ENCODE measurements at regions not wholly inside any gene's neighbourhood (a gene's known extent, or its start where the extent isn't known, plus 50 kb on each side); places are given as distances from the start of the nearest gene placed in this dataset.

DNA sequence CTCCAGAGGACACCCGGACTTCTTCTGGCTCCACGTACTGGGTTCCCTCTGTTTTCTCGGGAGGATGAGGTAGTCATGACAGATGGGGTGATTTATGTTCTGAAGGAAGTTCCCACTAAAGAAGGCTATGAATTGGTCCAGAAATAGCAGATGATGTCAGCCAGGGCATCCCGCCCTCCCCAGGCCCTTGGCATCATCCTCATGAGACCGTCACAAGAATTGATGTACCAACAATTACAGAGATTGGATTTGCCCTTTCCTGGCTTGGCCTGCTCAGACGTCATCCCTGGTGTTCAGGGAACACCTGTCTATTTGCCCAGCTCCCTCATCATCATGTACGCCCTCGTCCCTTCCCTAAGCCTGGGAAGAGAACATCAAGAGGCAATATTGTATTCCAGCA lies 102.8 kb upstream of the CCL1 start:
- 42 to 60% methylated on average over 3 to 5 of the region's 8 CpGs for WGBS, 2 donors (ENCODE audit: low coverage in 1 of 2)
- Histone ChIP-seq H3K27me3 (peaks cover 60% of the 10 kb centered on the region), H3K36me3 (no peaks in the 10 kb centered on the region), H3K4me1 (no peaks in the 10 kb centered on the region), H3K4me3 (no peak overlapping the region), H3K9me3 (no peaks in the 10 kb centered on the region), H3K27ac (no peak overlapping the region)
- TF ChIP-seq EP300 (IDR thresholded peaks at IDR 0.05): no peak
- no peak for TF ChIP-seq POLR2A (IDR thresholded peaks at IDR 0.05)
- no peak for TF ChIP-seq POLR2AphosphoS5 (IDR thresholded peaks at IDR 0.05)
- TF ChIP-seq, protein P1, sequence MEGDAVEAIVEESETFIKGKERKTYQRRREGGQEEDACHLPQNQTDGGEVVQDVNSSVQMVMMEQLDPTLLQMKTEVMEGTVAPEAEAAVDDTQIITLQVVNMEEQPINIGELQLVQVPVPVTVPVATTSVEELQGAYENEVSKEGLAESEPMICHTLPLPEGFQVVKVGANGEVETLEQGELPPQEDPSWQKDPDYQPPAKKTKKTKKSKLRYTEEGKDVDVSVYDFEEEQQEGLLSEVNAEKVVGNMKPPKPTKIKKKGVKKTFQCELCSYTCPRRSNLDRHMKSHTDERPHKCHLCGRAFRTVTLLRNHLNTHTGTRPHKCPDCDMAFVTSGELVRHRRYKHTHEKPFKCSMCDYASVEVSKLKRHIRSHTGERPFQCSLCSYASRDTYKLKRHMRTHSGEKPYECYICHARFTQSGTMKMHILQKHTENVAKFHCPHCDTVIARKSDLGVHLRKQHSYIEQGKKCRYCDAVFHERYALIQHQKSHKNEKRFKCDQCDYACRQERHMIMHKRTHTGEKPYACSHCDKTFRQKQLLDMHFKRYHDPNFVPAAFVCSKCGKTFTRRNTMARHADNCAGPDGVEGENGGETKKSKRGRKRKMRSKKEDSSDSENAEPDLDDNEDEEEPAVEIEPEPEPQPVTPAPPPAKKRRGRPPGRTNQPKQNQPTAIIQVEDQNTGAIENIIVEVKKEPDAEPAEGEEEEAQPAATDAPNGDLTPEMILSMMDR (IDR thresholded peaks at IDR 0.05): no peak
- ATAC-seq: no peak

DNA sequence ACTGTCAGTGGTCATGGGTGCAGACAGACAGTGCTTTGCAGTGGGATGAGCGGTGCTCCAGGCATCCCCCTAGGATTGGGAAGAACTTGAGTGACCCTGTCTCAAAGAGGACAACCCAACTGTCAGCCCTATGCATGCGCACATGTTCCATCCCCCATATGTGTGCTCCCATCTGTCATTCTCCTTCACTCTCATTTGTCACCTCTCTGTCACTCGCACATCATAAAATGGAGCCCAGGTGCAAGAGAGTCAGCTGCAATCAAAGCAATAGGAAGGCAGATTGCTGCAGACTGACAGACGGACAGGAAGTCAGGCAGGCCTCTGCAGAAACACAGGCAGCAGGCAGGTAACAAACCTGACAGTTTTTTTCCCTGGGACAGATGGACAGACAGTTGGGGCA lies 101.8 kb upstream of the CCL1 start:
- 38 to 100% methylated on average over 1 of the region's 4 CpGs for WGBS, 2 donors (ENCODE audit: low coverage in 1 of 2)
- peaks cover 70% of the 10 kb centered on the region for H3K27me3 ChIP-seq
- H3K4me1 ChIP-seq: no peaks in the 10 kb centered on the region
- no peaks in the 10 kb centered on the region for H3K9me3 ChIP-seq
- H3K36me3 ChIP-seq: no peaks in the 10 kb centered on the region
- TF ChIP-seq, protein P1 (IDR thresholded peaks at IDR 0.05): no peak
- no peak for TF ChIP-seq POLR2A (IDR thresholded peaks at IDR 0.05)
- no peak for TF ChIP-seq EP300 (IDR thresholded peaks at IDR 0.05)
- no peak for ATAC-seq
- no peak overlapping the region for H3K27ac ChIP-seq
- no peak overlapping the region for H3K4me3 ChIP-seq

DNA sequence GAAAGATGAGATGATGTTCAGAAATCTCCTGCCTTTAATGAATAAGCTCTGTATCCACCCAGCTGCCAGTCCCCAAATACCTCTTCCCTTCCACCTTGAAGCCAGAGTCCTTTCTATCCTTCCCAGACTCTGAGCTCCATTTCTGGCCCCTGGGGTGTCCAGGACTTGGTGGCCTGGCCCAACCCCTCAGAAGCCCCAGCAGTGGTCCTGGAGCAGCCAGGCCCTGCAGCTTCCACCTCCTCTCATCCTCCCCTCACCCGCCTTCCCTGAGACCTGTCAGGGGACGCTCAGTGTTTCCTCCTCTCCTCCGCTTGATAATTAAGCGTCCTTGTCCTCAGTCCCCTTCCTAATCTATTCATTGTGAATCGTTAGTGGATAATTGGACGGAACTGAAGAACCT lies 95.2 kb upstream of the CCL1 start:
- Histone ChIP-seq H3K9me3 (no peaks in the 10 kb centered on the region), H3K27ac (no peak overlapping the region), H3K36me3 (no peaks in the 10 kb centered on the region), H3K4me1 (no peaks in the 10 kb centered on the region), H3K4me3 (no peak overlapping the region), H3K27me3 (peaks cover 68% of the 10 kb centered on the region)
- 37 to 53% methylated on average over 2 to 3 of the region's 6 CpGs for WGBS, 2 donors (ENCODE audit: low coverage in 1 of 2)
- TF ChIP-seq POLR2A (IDR thresholded peaks at IDR 0.05): no peak
- no peak for TF ChIP-seq POLR2AphosphoS5 (IDR thresholded peaks at IDR 0.05)
- TF ChIP-seq, protein P1 (IDR thresholded peaks at IDR 0.05): no peak
- TF ChIP-seq EP300 (IDR thresholded peaks at IDR 0.05): no peak
- ATAC-seq: no peak

DNA sequence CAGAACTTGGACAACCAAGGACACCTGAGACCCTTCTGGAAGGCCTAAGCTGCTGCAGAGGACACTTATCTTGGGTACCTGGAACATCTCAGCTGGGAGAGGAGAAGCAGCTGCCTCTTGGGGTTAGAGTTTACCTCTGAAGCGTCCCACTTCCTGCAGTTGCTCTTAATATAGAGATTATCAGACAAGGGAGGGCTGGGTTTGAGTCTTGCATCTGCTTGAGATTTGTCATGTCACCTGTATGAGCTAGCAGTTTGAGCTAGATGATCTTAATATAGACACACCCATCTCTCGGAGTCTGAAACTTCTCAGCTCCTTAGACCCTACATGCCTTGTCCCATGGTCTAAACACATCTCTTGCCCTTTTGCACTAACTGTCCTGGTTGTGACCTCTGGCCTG lies 93.1 kb upstream of the CCL1 start:
- no peak overlapping the region for H3K4me3 ChIP-seq
- no peak for ATAC-seq
- H3K27me3 ChIP-seq: peaks cover 71% of the 10 kb centered on the region

DNA sequence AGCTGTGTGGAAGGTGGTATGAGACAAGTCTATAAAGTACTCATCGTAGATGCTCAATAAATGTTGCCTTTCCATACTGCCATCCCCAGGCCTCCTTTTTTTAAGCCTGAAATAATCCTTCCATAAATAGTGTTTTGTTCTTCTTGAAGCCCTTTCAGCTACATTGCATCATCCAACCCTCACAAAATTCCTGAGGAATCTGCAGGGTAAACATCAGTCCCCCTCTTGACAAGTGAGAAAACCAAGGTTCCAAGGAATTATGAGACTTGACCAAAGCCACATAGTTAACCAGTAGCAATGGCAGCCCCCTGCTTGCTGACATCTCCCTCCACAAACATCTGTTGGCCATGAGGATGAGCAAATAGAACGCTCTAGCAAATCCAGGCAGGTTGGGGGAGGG lies 89.7 kb upstream of the CCL1 start:
- Histone ChIP-seq H3K27me3 (peaks cover 70% of the 10 kb centered on the region), H3K4me3 (no peak overlapping the region), H3K27ac (no peak overlapping the region), H3K9me3 (no peaks in the 10 kb centered on the region), H3K36me3 (no peaks in the 10 kb centered on the region), H3K4me1 (no peaks in the 10 kb centered on the region)
- no peak for ATAC-seq
- TF ChIP-seq EP300 (IDR thresholded peaks at IDR 0.05) (no peak), POLR2A (IDR thresholded peaks at IDR 0.05) (no peak), POLR2AphosphoS5 (IDR thresholded peaks at IDR 0.05) (no peak)
- TF ChIP-seq, protein P1 (IDR thresholded peaks at IDR 0.05): no peak
- WGBS, 2 donors (ENCODE audit: low coverage in 1 of 2): 33 to 80% methylated on average over 1 of the region's 2 CpGs

More for the DNA sequence above, 93.1 kb upstream of the CCL1 start:
- no peaks in the 10 kb centered on the region for H3K9me3 ChIP-seq
- TF ChIP-seq POLR2AphosphoS5 (IDR thresholded peaks at IDR 0.05) (no peak), EP300 (IDR thresholded peaks at IDR 0.05) (no peak), POLR2A (IDR thresholded peaks at IDR 0.05) (no peak)
- TF ChIP-seq, protein P1 (IDR thresholded peaks at IDR 0.05): no peak
- no peaks in the 10 kb centered on the region for H3K36me3 ChIP-seq
- WGBS, 2 donors (ENCODE audit: low coverage in 1 of 2): 70 to 100% methylated on average over 1 of the region's 2 CpGs
- H3K27ac ChIP-seq: no peak overlapping the region
- no peaks in the 10 kb centered on the region for H3K4me1 ChIP-seq
